DOHH2 (cell line): ENCODE measurements at regions not wholly inside any gene's neighbourhood (a gene's known extent, or its start where the extent isn't known, plus 50 kb on each side); places are given as distances from the start of the nearest gene placed in this dataset.

ENCODE experiments used
- CTCF ChIP-seq: fragments of 200-600 bp; sonication (generic); IDR thresholded peaks from one replicate; pipeline ENCODE4 v1.5.1; 2014; ENCODE audit warnings: antibody characterized with exemption, mild to moderate bottlenecking, low read depth, low read length; ENCODE audit not compliant: poor library complexity, severe bottlenecking
- EZH2phosphoT487 ChIP-seq: fragments of 200-600 bp; sonication (generic); IDR thresholded peaks from 2 replicates; pipeline ENCODE4 v1.6.1; 2017; ENCODE audit warnings: borderline replicate concordance, mild to moderate bottlenecking, antibody characterized with exemption, low read length, moderate library complexity, mixed read lengths

GRCh38 chr14:101478796-101479410 lies 82.4 kb upstream of the DIO3 start:
- no peak for TF ChIP-seq CTCF
- TF ChIP-seq EZH2phosphoT487: no peak
